ENCODE measurements at regions not wholly inside any gene's neighbourhood (a gene's known extent, or its start where the extent isn't known, plus 50 kb on each side); places are given as distances from the start of the nearest gene placed in this dataset.
A peak's percentile ranks its signal among the peaks of the same experiment; 100 is the strongest.

DNA sequence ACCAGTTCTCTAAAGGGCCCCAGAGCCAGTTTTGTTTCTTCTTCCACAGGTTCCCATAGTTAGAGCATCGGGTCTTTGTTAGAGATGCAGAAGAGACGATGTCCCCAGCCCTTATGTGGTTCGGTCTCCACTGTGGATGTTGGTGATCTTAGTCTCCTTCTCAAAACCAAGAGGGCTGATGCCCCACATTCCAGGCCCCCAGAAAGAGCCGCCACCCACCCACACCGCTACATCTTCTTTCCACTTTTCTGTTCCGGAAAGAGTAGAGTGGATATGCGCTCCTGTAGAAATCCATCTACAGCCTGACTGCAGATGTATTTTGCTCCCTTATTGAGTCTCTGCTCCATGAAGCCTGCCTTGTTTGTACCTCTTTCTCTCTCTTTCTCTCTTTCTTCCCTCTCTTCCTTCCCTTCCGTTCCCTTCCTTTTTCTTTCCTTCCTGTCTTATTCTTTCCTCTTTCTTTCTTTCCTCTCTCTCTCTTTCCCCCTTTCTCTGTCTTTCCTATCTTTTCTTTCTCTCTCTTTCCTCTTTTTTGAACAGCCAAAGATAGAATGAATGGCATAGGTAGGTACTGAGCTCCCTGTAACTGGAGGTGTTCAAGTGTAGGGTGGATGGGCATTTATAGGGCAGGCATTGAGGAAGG lies 224.3 kb downstream of the SEC14L1 start:
- DNase-seq (ENCODE audit: low read depth), result no peak

- peak; percentile 75 for DNase-seq (ENCODE audit: low read depth)
Observed at GRCh38 chr17:77365584-77366186, 224.9 kb downstream of the SEC14L1 start.

DNA sequence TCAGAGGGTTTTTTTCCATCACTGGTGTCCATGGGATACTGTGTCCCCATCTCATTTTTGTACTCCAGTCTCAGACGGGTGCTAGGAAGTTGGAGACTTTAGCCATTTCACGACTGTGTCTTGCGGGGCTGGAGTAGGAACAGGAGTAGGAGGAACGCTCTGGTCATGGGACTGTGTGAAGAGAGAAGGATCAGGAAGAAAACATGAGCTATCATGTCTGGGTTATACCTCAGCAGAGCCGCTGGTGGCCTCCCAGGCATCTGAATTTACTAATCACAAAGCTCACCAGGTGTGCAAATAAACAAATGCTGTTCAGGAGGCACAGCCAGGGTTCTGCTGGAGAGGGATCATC lies 225.4 kb downstream of the SEC14L1 start:
- DNase-seq (ENCODE audit: low read depth), result no peak

DNA sequence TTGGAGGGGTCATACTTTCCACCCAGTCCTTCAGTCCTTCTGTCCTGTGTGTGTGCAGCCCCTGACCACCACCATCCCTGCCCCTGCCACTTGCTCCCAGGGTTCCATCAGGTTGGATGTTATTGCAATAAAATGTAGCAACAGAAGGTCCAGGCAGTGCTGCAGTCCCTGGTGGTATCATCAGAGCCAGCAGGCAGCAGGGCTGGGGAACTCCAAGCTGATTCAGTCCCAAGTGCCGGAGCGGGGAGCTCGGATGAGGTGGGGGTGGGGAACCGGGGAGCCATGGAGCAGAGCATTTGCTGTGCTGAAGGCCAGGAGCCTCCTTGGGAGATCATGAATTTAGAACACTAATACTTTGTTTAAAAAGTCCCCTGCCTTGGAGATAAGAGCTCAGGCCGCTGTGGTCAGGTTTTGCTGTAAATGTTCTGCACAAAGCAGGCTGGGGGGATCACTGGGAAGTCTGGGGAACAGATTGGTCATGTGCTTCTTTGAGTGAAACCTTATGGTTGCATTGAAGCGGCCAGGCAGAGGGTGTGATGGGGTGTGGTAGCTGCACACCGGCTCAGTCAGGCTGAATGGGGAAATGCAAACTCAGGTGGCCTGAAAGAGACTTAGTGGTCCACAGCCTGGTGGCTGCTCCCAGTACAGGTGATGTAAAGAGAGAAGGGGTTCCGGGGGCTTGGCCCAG lies 225.9 kb downstream of the SEC14L1 start:
- no peak for DNase-seq (ENCODE audit: low read depth)

- DNase-seq (ENCODE audit: low read depth), result no peak
Observed at GRCh38 chr17:77369544-77369971, 228.8 kb downstream of the SEC14L1 start.

DNA sequence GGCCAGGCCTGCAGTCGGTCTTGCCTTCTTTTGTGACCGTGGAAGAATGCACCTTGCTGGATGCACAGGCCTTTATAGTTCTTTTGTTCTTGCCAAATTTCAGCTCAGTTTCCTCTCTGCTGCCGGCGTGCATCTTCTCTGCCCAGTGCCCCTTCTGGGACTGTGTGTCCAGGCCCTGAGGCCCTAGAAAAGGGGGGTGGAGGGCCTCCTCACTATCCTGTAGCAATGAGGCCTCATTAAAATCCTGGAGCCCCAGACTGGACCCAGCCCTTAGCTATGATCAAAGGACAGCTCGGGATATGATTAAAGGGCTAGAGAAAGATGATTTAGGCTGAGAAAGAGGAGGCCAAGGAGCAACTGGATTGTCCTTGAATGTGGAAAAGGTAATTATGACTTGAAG lies 229.8 kb downstream of the SEC14L1 start:
- no peak for DNase-seq (ENCODE audit: low read depth)

DNA sequence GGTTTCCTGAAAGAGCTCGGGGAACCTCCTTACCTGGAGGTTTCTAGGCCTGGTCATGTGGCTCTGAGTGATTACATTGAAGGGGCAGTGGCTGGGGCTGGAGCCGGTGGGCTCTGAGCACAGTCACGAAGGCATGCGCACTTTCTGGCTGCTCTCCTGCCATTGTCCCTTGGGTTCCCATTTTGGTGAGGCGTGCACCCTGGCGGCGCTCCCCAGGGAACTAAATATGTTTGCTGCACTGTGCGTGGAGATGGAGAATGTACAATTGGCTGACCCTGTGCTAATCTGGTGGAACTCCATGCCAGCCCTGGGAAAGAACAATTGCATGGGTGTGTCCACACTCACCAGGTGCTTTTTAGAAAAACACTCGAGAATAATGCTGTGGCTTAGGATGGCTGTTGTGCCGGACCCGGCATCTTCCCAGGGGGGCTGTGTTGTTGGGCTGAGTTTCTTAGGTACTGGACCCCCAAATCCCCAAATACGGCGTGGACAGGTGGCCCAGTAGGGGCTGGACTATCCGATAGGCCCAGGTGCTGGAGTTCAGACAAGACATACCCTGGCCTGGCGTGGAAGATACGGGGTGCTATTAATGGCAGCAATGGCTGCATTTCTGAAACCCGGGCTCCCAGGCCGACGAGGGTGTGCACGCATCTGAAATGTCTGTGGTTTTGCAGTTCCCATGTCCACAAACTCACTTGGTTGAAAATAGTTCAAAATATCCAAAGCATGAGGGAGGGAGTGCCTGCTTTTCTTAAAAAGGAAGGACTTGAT lies 230.5 kb downstream of the SEC14L1 start:
- DNase-seq (ENCODE audit: low read depth), result no peak

DNA sequence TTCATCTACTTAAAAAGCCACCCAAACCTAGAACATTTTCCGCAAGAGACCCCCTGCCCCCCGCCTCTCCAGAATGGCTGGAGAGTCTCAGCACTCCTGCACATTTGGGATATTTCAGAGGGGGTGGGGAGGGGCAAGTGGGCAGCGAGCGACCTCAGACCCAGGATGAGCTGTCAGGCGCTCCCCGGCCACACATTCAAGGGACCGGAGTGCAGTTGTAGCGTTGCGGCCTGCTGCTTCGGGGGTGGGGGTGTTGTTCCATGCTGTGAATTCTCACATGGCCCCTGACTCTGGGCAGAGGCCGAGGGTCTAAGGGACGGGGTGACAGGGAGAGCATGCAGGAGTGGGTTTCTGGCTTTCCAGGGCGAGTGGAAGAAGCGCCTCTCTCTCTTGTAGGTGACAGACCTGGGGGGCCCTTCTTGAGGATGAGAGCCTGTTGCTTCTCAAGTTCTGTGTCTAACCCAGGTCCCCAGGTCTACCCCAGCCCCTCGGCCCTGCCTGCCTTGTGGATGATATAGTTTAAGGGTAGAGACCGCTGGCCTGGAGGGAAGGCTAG lies 231.2 kb downstream of the SEC14L1 start:
- no peak for DNase-seq (ENCODE audit: low read depth)

- peak; percentile 75 for DNase-seq (ENCODE audit: low read depth)
Observed at GRCh38 chr17:77372444-77373298, 231.9 kb downstream of the SEC14L1 start.

- no peak for DNase-seq (ENCODE audit: low read depth)
Observed at GRCh38 chr17:77373299-77374169, 232.8 kb downstream of the SEC14L1 start.

DNA sequence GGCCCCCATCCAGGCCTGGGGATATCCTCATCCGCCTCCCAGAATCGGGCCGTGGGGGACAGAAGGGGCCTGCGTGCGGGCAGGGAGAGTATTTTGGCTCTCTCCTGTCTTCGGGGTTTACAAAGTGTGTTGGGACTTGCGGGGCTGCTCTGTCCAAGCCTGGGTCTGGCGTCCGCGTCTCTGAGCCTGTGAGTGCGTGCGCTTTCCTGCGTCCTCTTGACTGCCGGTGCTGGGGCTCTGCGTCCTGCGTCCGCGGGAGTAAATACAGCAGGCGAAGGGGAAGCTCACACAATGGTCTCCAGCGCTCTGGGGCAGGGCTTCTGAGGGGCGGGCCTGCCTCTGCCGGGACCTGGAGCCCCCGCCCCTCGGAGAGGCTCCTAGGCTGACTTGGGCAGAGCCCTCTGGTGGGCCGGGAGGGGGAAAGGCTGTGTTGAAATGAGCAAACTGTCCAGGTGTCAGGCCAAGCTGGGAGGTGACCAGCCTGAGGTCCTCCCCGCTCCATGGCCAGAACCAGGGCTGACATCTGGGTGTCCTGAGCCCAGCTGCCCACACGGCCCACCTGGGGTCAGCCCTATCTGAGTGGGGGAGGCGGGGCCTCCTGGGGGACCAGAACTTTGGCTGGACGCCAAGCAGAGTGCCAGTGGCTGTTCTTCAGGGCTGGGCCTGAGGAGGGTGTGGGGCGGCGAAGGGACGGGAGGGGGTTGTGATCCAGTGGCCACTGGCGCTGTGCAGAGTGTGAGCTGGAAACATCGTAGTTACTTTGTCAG lies 233.6 kb downstream of the SEC14L1 start:
- no peak for DNase-seq (ENCODE audit: low read depth)

GRCh38 chr17:77375108-77375916 lies 234.5 kb downstream of the SEC14L1 start:
- no peak for DNase-seq (ENCODE audit: low read depth)

DNA sequence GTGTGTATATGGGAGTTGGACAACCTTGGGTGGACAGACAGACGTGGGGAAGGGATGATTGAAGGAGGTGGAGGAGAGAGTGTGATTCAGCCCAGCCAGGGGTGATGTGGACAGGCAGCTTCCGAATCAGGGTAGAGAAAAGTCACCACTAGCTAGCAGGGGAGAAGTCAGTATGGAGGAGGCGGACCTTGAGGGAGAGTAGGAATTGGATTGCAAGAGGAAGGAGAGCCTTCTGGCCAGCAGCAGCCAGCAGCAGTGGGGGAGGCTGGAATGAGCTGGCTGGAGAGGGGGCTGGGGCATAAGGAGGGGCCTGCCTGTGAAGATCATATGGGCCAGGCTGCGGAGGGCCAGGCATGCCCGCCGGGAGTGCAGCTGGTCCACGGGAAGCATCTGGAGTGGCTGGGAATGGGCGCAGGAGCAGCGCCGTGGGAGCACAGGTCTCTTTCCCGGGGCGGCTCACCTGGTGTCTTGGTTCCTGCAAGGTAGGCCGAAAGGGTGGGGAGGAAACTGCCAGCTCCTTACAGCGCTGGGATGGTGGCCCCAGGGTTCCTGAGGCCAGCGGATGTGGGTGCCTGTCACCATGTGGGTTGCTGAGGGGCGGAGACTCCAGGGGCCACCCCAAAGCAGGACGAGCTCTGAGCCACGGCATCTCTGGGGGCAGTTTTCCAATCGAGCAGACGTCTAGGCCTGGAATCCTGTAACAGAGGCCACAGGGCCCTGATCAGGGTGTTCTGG lies 235.3 kb downstream of the SEC14L1 start:
- no peak for DNase-seq (ENCODE audit: low read depth)

DNA sequence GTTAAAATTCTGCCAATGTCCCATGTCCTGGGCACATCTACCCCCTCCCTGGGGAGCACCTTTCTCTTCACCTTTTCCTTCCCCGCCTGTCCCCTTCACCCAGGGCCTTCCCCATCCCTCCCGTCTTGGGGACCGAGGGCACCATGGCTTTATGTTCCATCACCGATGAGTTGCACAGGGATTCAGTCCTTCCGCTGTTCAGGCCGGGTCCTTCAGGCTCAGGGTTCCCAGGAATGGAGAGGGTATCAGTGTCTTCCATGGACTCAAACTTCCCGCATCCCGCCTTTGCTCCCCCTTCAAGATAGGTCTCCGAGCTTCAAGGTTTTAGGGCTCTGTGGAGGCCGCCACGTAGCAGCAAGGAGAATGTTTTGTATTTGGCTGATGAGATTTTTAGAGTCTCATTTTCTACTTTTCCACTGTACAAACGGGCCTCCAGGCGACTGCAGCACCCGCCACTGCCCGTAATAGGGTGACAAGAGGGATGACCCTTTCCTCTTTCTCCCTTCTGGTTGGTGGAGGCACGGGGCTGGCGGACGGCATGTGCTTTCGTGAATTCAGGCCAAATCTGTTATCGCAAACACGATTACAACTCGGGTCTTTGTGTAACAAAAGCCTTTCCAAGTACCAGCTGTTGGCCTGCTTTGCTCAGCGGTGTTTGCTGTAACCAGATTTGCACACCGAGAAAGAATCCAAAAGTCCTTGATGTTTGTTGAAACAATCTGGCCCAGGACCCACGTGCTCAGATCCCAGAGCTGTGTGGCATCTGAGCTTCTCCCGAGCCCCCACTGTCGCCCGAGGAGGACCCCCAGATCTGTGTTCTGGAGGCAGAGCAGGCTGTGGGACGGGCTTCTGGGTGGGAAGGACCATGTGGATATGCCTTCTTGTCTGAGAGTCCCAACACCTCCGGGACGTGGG lies 236.3 kb downstream of the SEC14L1 start:
- no peak for DNase-seq (ENCODE audit: low read depth)

- no peak for DNase-seq (ENCODE audit: low read depth)
Observed at GRCh38 chr17:77377710-77378235, 237.0 kb downstream of the SEC14L1 start.

- no peak for DNase-seq (ENCODE audit: low read depth)
Observed at GRCh38 chr17:77378318-77379064, 237.7 kb downstream of the SEC14L1 start.

Measured in GM04504 (cell line).